ENCODE measurements at regions not wholly inside any gene's neighbourhood (a gene's known extent, or its start where the extent isn't known, plus 50 kb on each side); places are given as distances from the start of the nearest gene placed in this dataset.
A peak's percentile ranks its signal among the peaks of the same experiment; 100 is the strongest.

- Mint-ChIP-seq H3K27ac (no peak overlapping the region), H3K4me1 (ENCODE audit: low read depth) (no peaks in the 10 kb centered on the region), H3K36me3 (ENCODE audit: insufficient read depth) (peaks cover 2% of the 10 kb centered on the region), H3K4me3 (ENCODE audit: low read depth) (no peak overlapping the region), H3K9me3 (ENCODE audit: low read depth) (peaks cover 38% of the 10 kb centered on the region), H3K27me3 (no peaks in the 10 kb centered on the region)
- DNase-seq (ENCODE audit: low spot score, unreplicated experiment), result no peak
- no peak for TF ChIP-seq CTCF (IDR thresholded peaks at IDR 0.05; ENCODE audit: unreplicated experiment)
These were observed 674.9 kb upstream of the ADGRL4 start for GRCh38 chr1:79681382-79681781.

GRCh38 chr1:79679916-79680315, 673.4 kb upstream of the ADGRL4 start:
- H3K9me3 Mint-ChIP-seq (ENCODE audit: low read depth), result peaks cover 50% of the 10 kb centered on the region
- no peak overlapping the region for H3K27ac Mint-ChIP-seq
- no peak for DNase-seq (ENCODE audit: low spot score, unreplicated experiment)
- H3K4me1 Mint-ChIP-seq (ENCODE audit: low read depth), result no peaks in the 10 kb centered on the region
- H3K36me3 Mint-ChIP-seq (ENCODE audit: insufficient read depth), result peaks cover 2% of the 10 kb centered on the region
- H3K27me3 Mint-ChIP-seq, result no peaks in the 10 kb centered on the region
- H3K4me3 Mint-ChIP-seq (ENCODE audit: low read depth), result no peak overlapping the region
- TF ChIP-seq CTCF (IDR thresholded peaks at IDR 0.05; ENCODE audit: unreplicated experiment), result no peak

- Mint-ChIP-seq H3K4me3 (ENCODE audit: low read depth) (no peak overlapping the region), H3K4me1 (ENCODE audit: low read depth) (no peaks in the 10 kb centered on the region), H3K36me3 (ENCODE audit: insufficient read depth) (no peaks in the 10 kb centered on the region), H3K9me3 (ENCODE audit: low read depth) (peaks cover 4% of the 10 kb centered on the region), H3K27ac (peak overlapping the region; percentile 9), H3K27me3 (no peaks in the 10 kb centered on the region)
- no peak for DNase-seq (ENCODE audit: low spot score, unreplicated experiment)
- no peak for TF ChIP-seq CTCF (IDR thresholded peaks at IDR 0.05; ENCODE audit: unreplicated experiment)
These were observed 661.5 kb upstream of the ADGRL4 start for GRCh38 chr1:79667848-79668696.

GRCh38 chr1:79667166-79667565, 660.6 kb upstream of the ADGRL4 start:
- Mint-ChIP-seq H3K9me3 (ENCODE audit: low read depth) (peaks cover 4% of the 10 kb centered on the region), H3K36me3 (ENCODE audit: insufficient read depth) (no peaks in the 10 kb centered on the region), H3K4me1 (ENCODE audit: low read depth) (no peaks in the 10 kb centered on the region), H3K27me3 (no peaks in the 10 kb centered on the region), H3K4me3 (ENCODE audit: low read depth) (no peak overlapping the region), H3K27ac (no peak overlapping the region)
- TF ChIP-seq CTCF (IDR thresholded peaks at IDR 0.05; ENCODE audit: unreplicated experiment), result no peak
- no peak for DNase-seq (ENCODE audit: low spot score, unreplicated experiment)

GRCh38 chr1:79663916-79664315, 657.4 kb upstream of the ADGRL4 start:
- no peak for DNase-seq (ENCODE audit: low spot score, unreplicated experiment)
- no peaks in the 10 kb centered on the region for H3K36me3 Mint-ChIP-seq (ENCODE audit: insufficient read depth)
- no peak overlapping the region for H3K4me3 Mint-ChIP-seq (ENCODE audit: low read depth)
- no peaks in the 10 kb centered on the region for H3K4me1 Mint-ChIP-seq (ENCODE audit: low read depth)
- TF ChIP-seq CTCF (IDR thresholded peaks at IDR 0.05; ENCODE audit: unreplicated experiment), result no peak
- H3K9me3 Mint-ChIP-seq (ENCODE audit: low read depth), result peaks cover 4% of the 10 kb centered on the region
- H3K27ac Mint-ChIP-seq, result no peak overlapping the region
- no peaks in the 10 kb centered on the region for H3K27me3 Mint-ChIP-seq
